A673 (cell line): ENCODE measurements at regions not wholly inside any gene's neighbourhood (a gene's known extent, or its start where the extent isn't known, plus 50 kb on each side); places are given as distances from the start of the nearest gene placed in this dataset.

Source experiments
- EZH2 ChIP-seq: fragments of 200-600 bp; sonication (generic); IDR thresholded peaks from 2 replicates; pipeline ENCODE4 v1.6.1; 2017; ENCODE audit warnings: borderline replicate concordance, low read depth, mild to moderate bottlenecking, mixed read lengths, antibody characterized with exemption, low read length; ENCODE audit not compliant: poor library complexity, severe bottlenecking
- TF ChIP-seq, protein P1 (sequence below): fragments of 300-800, 200-600 bp; sonication (generic); conservative IDR thresholded peaks from 2 replicates; pipeline ENCODE4 v1.5.1; 2017; ENCODE audit warnings: low read depth, mild to moderate bottlenecking, antibody characterized with exemption, low read length, moderate library complexity, mixed read lengths

DNA sequence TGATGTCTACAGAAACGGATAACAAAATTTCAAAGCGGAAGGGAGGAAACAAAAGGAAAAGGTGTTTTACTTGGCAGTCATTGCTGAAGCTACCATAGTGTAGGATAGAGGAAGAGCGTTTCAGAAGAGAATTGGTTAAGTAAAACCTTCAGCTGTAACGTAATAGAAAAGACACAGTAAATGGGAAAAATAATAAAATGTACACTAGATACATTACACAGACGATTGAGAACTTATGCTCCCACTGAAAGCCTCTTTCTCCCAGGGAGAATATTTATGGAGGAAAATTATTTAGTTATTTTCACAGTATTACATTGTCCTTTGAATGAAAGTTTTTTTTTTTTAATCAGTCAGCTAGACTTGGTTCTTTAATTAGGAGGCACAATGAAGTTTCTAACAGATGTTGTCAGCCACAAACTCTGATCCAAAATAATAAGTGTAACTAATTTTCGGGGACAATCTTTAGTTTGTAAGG, 90.7 kb upstream of the PRDM1 start:
- TF ChIP-seq, protein P1, sequence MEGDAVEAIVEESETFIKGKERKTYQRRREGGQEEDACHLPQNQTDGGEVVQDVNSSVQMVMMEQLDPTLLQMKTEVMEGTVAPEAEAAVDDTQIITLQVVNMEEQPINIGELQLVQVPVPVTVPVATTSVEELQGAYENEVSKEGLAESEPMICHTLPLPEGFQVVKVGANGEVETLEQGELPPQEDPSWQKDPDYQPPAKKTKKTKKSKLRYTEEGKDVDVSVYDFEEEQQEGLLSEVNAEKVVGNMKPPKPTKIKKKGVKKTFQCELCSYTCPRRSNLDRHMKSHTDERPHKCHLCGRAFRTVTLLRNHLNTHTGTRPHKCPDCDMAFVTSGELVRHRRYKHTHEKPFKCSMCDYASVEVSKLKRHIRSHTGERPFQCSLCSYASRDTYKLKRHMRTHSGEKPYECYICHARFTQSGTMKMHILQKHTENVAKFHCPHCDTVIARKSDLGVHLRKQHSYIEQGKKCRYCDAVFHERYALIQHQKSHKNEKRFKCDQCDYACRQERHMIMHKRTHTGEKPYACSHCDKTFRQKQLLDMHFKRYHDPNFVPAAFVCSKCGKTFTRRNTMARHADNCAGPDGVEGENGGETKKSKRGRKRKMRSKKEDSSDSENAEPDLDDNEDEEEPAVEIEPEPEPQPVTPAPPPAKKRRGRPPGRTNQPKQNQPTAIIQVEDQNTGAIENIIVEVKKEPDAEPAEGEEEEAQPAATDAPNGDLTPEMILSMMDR, result no peak
- TF ChIP-seq EZH2, result no peak
